ENCODE measurements at regions not wholly inside any gene's neighbourhood (a gene's known extent, or its start where the extent isn't known, plus 50 kb on each side); places are given as distances from the start of the nearest gene placed in this dataset.

DNA sequence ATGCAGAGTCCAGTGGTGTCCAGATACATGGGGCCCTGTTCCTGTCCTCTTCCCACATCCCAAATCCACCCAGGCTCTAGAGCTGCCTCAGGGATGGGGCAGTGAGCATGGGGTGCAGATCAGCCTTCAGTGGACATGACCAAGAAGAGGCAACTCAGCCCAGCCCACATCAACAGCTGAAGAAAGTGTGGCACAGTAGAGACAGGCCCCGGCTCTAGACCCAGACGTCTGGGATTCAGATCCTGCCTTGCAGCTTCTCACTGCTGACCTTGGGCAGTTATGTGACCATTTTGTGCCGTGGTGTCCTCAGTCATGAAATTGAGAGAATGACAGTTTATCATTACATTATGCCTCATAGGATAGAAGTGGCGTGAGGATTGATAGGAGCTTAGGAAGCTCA, 54.6 kb upstream of the CST7 start:
- CTCF ChIA-PET, result interaction anchor here (0.7 to 1.4 kb wide), 3 partner anchors 14 to 113 kb away, joined by 3 read pairs; no protein-coding TSS in a partner anchor

DNA sequence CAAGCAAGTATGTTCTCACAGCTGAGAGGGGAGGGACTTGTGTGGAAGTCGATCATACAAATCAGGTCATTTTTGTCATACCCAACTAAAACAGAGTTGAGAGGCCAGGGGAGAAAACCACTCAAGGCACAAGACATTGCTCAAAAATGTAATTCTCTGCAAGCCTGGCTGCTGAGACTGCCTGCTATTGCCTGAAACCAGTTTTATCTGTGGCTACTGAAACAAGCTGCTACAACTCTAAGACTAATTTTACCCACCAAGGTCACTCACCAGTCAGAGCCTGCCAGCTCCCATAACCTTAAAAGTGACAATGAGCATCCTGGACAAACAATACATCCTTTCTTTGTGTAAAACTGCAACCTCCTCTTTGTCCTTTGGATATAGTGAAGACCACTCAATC, 54.1 kb upstream of the CST7 start:
- peak; percentile 18 for FAIRE-seq
- no peak for ATAC-seq
- H3K9me3 ChIP-seq, result no peaks in the 10 kb centered on the region
- H3K4me1 ChIP-seq, result no peaks in the 10 kb centered on the region
- no peak overlapping the region for H3K4me3 ChIP-seq
- H3K4me2 ChIP-seq, result no peak overlapping the region
- DNase-seq (ENCODE audit: low read depth in 1 of 2, low spot score in 1 of 2), result no peak
- ChIA-PET POLR2A (no interaction called here), CTCF (interaction anchor here (0.7 to 0.9 kb wide), 2 partner anchors 15 to 114 kb away, joined by 3 read pairs; no protein-coding TSS in a partner anchor)
- TF ChIP-seq TP53 (CRISPR knock-in tag; IDR thresholded peaks at IDR 0.05), result no peak
- TF ChIP-seq, protein P1, sequence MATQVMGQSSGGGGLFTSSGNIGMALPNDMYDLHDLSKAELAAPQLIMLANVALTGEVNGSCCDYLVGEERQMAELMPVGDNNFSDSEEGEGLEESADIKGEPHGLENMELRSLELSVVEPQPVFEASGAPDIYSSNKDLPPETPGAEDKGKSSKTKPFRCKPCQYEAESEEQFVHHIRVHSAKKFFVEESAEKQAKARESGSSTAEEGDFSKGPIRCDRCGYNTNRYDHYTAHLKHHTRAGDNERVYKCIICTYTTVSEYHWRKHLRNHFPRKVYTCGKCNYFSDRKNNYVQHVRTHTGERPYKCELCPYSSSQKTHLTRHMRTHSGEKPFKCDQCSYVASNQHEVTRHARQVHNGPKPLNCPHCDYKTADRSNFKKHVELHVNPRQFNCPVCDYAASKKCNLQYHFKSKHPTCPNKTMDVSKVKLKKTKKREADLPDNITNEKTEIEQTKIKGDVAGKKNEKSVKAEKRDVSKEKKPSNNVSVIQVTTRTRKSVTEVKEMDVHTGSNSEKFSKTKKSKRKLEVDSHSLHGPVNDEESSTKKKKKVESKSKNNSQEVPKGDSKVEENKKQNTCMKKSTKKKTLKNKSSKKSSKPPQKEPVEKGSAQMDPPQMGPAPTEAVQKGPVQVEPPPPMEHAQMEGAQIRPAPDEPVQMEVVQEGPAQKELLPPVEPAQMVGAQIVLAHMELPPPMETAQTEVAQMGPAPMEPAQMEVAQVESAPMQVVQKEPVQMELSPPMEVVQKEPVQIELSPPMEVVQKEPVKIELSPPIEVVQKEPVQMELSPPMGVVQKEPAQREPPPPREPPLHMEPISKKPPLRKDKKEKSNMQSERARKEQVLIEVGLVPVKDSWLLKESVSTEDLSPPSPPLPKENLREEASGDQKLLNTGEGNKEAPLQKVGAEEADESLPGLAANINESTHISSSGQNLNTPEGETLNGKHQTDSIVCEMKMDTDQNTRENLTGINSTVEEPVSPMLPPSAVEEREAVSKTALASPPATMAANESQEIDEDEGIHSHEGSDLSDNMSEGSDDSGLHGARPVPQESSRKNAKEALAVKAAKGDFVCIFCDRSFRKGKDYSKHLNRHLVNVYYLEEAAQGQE (IDR thresholded peaks at IDR 0.05), result no peak
- TF ChIP-seq, protein P2, sequence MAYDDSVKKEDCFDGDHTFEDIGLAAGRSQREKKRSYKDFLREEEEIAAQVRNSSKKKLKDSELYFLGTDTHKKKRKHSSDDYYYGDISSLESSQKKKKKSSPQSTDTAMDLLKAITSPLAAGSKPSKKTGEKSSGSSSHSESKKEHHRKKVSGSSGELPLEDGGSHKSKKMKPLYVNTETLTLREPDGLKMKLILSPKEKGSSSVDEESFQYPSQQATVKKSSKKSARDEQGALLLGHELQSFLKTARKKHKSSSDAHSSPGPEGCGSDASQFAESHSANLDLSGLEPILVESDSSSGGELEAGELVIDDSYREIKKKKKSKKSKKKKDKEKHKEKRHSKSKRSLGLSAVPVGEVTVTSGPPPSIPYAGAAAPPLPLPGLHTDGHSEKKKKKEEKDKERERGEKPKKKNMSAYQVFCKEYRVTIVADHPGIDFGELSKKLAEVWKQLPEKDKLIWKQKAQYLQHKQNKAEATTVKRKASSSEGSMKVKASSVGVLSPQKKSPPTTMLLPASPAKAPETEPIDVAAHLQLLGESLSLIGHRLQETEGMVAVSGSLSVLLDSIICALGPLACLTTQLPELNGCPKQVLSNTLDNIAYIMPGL (CRISPR knock-in tag; IDR thresholded peaks at IDR 0.05; ENCODE audit: borderline replicate concordance), result no peak
- TF ChIP-seq RCOR1 (IDR thresholded peaks at IDR 0.05; ENCODE audit: low read depth, low read length), result no peak
- no peak for TF ChIP-seq JUN (IDR thresholded peaks at IDR 0.05)
- TF ChIP-seq EHMT2 (IDR thresholded peaks at IDR 0.05; ENCODE audit: low read depth), result no peak
- no peak for TF ChIP-seq EP300 (IDR thresholded peaks at IDR 0.05)
- TF ChIP-seq, protein P3, sequence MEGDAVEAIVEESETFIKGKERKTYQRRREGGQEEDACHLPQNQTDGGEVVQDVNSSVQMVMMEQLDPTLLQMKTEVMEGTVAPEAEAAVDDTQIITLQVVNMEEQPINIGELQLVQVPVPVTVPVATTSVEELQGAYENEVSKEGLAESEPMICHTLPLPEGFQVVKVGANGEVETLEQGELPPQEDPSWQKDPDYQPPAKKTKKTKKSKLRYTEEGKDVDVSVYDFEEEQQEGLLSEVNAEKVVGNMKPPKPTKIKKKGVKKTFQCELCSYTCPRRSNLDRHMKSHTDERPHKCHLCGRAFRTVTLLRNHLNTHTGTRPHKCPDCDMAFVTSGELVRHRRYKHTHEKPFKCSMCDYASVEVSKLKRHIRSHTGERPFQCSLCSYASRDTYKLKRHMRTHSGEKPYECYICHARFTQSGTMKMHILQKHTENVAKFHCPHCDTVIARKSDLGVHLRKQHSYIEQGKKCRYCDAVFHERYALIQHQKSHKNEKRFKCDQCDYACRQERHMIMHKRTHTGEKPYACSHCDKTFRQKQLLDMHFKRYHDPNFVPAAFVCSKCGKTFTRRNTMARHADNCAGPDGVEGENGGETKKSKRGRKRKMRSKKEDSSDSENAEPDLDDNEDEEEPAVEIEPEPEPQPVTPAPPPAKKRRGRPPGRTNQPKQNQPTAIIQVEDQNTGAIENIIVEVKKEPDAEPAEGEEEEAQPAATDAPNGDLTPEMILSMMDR (IDR thresholded peaks at IDR 0.05), result no peak
- no peak for TF ChIP-seq CBX8 (IDR thresholded peaks at IDR 0.05)
- TF ChIP-seq KDM5A (IDR thresholded peaks at IDR 0.05), result no peak
- H3K27ac ChIP-seq, result no peak overlapping the region
- 4% methylated on average over 1 of the region's 1 CpG for WGBS (ENCODE audit: missing lambda C conversion rate)

More for the DNA sequence above, 54.6 kb upstream of the CST7 start:
- no peak for DNase-seq (ENCODE audit: low read depth in 1 of 2, low spot score in 1 of 2)
- Histone ChIP-seq H3K27ac (no peak overlapping the region), H3K4me1 (no peaks in the 10 kb centered on the region), H3K4me2 (no peak overlapping the region), H3K4me3 (no peak overlapping the region), H3K9me3 (no peaks in the 10 kb centered on the region)
- FAIRE-seq, result no peak
- 33% methylated on average over 4 of the region's 4 CpGs for WGBS (ENCODE audit: missing lambda C conversion rate)
- POLR2A ChIA-PET, result no interaction called here
- TF ChIP-seq NR3C1 (IDR thresholded peaks at IDR 0.05) (no peak), RAD21 (conservative IDR thresholded peaks at IDR 0.05 in 1 of 2, IDR thresholded peaks at IDR 0.05 in 1 of 2) (no peak), HEYL (CRISPR knock-in tag; IDR thresholded peaks at IDR 0.05) (no peak), RNF2 (IDR thresholded peaks at IDR 0.05; ENCODE audit: borderline replicate concordance, low read depth) (no peak), KDM5A (IDR thresholded peaks at IDR 0.05) (no peak), ZFP36 (IDR thresholded peaks at IDR 0.05; ENCODE audit: borderline replicate concordance, partially characterized antibody) (no peak), FOXS1 (CRISPR knock-in tag; IDR thresholded peaks at IDR 0.05) (no peak), SREBF2 (IDR thresholded peaks at IDR 0.05) (no peak), POLR2AphosphoS2 (conservative IDR thresholded peaks at IDR 0.05; ENCODE audit: low read length) (no peak), GATA3 (IDR thresholded peaks at IDR 0.05; ENCODE audit: borderline replicate concordance) (no peak)
- TF ChIP-seq, protein P4, sequence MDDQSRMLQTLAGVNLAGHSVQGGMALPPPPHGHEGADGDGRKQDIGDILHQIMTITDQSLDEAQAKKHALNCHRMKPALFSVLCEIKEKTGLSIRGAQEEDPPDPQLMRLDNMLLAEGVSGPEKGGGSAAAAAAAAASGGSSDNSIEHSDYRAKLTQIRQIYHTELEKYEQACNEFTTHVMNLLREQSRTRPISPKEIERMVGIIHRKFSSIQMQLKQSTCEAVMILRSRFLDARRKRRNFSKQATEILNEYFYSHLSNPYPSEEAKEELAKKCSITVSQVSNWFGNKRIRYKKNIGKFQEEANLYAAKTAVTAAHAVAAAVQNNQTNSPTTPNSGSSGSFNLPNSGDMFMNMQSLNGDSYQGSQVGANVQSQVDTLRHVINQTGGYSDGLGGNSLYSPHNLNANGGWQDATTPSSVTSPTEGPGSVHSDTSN (IDR thresholded peaks at IDR 0.05), result no peak
- TF ChIP-seq, protein P1 (IDR thresholded peaks at IDR 0.05), result no peak
- TF ChIP-seq, protein P5, sequence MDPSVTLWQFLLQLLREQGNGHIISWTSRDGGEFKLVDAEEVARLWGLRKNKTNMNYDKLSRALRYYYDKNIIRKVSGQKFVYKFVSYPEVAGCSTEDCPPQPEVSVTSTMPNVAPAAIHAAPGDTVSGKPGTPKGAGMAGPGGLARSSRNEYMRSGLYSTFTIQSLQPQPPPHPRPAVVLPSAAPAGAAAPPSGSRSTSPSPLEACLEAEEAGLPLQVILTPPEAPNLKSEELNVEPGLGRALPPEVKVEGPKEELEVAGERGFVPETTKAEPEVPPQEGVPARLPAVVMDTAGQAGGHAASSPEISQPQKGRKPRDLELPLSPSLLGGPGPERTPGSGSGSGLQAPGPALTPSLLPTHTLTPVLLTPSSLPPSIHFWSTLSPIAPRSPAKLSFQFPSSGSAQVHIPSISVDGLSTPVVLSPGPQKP (IDR thresholded peaks at IDR 0.05; ENCODE audit: low read depth, low read length), result no peak
- TF ChIP-seq, protein P6, sequence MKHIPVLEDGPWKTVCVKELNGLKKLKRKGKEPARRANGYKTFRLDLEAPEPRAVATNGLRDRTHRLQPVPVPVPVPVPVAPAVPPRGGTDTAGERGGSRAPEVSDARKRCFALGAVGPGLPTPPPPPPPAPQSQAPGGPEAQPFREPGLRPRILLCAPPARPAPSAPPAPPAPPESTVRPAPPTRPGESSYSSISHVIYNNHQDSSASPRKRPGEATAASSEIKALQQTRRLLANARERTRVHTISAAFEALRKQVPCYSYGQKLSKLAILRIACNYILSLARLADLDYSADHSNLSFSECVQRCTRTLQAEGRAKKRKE (CRISPR knock-in tag; IDR thresholded peaks at IDR 0.05; ENCODE audit: low read depth), result no peak
- no peak for ATAC-seq

All from A549 (cell line).